Mucosa of descending colon (tissue), 3 donors: ENCODE measurements at regions not wholly inside any gene's neighbourhood (a gene's known extent, or its start where the extent isn't known, plus 50 kb on each side); places are given as distances from the start of the nearest gene placed in this dataset.

Experiments
- ATAC-seq: fragments of 200-7000 bp; cut with Tn5 transposase; one replicate; pipeline ENCODE4 v1.9.1; 2020; ENCODE audit warnings: mild to moderate bottlenecking, moderate library complexity
- DNase-seq, 3 donors: peaks; one replicate each; pipeline ENCODE4 v3.0.0-alpha.2; 2020
- H3K36me3 ChIP-seq: fragments of 200-600 bp; one replicate; pipeline ENCODE4 v1.8.0; 2021; ENCODE audit warnings: low read depth, mild to moderate bottlenecking
- H3K4me1 ChIP-seq: fragments of 200-600 bp; one replicate; pipeline ENCODE4 v1.8.0; 2021; ENCODE audit warnings: low read depth, mild to moderate bottlenecking
- H3K4me3 ChIP-seq: fragments of 200-600 bp; one replicate; pipeline ENCODE4 v1.8.0; 2021; ENCODE audit warnings: mild to moderate bottlenecking
- H3K9me3 ChIP-seq: fragments of 200-600 bp; one replicate; pipeline ENCODE4 v1.8.0; 2021; ENCODE audit warnings: mild to moderate bottlenecking
- intact Hi-C, 2 donors: fragments of 100-400 bp; cut with DNase I in 1 of 2; cut with micrococcal nuclease in 1 of 2; formaldehyde crosslinking; loops; one replicate each; pipeline versions ENCODE4 v1.11.0 to v1.11.1; 2022; cut with DNase I, micrococcal nuclease
- TF ChIP-seq, protein P1 (sequence below): fragments of 200-600 bp; IDR thresholded peaks from one replicate; pipeline ENCODE4 v1.8.0; 2022; ENCODE audit warnings: antibody characterized with exemption, mild to moderate bottlenecking
- donor health status: DM: no; HTN: no; CAD: no; lungs with moderate emphysema.
- donor health status: DM: no; HTN: no; CAD: no.
- donor health status: DM: no; HTN: yes; CAD: no.

DNA sequence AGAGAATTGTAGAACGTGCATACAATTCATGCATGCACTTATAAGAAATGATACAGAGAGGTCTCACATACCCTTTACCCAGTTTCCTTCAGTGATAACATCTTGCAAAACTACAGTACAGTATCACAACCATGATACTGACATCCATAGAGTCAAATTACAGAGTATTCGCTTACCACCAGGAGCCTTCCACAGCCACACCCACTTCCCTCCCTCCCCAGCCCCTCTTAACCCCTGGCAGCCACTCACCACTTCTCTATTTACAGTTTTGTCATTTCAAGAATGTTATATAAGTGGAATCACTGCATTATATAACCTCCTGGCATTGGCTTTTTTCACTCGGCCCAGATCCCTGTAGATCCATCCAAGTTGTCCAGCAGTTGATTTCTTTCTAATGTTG lies 143.8 kb downstream of the ZNF248 start:
- intact Hi-C loops = no loop called here
- ATAC-seq (no peak), DNase-seq (no peak)
- no peaks in the 10 kb centered on the region for H3K4me1 ChIP-seq
- H3K4me3 ChIP-seq = no peak overlapping the region
- no peaks in the 10 kb centered on the region for H3K36me3 ChIP-seq
- peaks cover 24% of the 10 kb centered on the region for H3K9me3 ChIP-seq
- TF ChIP-seq, protein P1, sequence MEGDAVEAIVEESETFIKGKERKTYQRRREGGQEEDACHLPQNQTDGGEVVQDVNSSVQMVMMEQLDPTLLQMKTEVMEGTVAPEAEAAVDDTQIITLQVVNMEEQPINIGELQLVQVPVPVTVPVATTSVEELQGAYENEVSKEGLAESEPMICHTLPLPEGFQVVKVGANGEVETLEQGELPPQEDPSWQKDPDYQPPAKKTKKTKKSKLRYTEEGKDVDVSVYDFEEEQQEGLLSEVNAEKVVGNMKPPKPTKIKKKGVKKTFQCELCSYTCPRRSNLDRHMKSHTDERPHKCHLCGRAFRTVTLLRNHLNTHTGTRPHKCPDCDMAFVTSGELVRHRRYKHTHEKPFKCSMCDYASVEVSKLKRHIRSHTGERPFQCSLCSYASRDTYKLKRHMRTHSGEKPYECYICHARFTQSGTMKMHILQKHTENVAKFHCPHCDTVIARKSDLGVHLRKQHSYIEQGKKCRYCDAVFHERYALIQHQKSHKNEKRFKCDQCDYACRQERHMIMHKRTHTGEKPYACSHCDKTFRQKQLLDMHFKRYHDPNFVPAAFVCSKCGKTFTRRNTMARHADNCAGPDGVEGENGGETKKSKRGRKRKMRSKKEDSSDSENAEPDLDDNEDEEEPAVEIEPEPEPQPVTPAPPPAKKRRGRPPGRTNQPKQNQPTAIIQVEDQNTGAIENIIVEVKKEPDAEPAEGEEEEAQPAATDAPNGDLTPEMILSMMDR = no peak

DNA sequence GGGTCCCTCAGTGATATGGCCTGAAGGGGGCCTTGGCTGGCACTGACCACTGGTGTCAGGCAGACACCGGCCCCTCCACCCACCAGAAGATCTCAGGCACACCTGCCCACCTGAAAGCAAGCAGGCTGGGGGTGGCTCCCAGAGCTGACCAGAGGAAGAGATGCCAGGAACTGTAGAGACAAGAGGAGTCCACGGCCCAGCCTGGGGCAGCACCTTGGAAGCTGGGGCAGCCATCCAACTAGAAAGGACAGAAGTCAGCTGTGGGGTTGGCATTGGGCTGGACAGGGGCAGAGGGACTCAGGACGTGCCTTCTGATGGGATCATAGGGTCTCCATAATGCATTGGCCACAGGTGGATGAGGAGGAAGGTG lies 144.3 kb downstream of the ZNF248 start:
- no peak overlapping the region for H3K4me3 ChIP-seq
- H3K9me3 ChIP-seq = peaks cover 20% of the 10 kb centered on the region
- ATAC-seq (no peak), DNase-seq (no peak)
- TF ChIP-seq, protein P1 = no peak
- H3K4me1 ChIP-seq = no peaks in the 10 kb centered on the region
- H3K36me3 ChIP-seq = no peaks in the 10 kb centered on the region
- intact Hi-C loops = no loop called here

DNA sequence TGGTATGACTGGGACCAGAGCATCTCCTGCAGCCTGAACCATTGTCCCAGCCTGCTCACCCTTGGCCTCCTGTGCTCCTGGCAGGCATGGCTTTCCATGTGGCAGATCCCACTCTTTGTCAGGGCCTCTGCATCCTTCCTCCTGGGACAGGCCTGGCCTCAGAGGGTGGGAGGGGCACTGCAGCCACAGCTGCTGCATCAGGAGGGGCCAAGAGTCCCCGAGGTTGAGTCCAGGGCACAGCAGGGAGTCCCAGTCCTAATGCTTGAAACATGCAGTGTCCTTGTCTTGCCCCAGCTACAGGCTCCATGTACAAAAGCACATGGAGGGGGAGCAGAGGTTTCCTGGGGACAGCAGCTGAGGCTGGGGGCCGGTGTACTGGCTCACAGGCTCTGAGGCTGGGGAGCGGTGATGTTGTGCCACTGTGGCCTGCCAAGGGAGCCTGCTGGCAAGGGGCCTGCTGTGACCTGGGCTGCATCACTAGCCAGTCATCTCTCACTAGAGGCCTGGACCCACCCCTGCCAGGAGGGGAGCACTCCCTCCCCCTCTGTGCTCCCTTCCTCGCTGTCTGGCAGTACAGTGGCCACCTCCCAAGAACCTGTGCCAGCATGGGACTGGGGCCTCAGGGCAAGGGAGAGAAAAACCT lies 144.8 kb downstream of the ZNF248 start:
- intact Hi-C loops = no loop called here
- Histone ChIP-seq H3K9me3 (peaks cover 16% of the 10 kb centered on the region), H3K36me3 (no peaks in the 10 kb centered on the region), H3K4me1 (no peaks in the 10 kb centered on the region), H3K4me3 (no peak overlapping the region)
- DNase-seq (no peak), ATAC-seq (no peak)
- TF ChIP-seq, protein P1 = no peak

DNA sequence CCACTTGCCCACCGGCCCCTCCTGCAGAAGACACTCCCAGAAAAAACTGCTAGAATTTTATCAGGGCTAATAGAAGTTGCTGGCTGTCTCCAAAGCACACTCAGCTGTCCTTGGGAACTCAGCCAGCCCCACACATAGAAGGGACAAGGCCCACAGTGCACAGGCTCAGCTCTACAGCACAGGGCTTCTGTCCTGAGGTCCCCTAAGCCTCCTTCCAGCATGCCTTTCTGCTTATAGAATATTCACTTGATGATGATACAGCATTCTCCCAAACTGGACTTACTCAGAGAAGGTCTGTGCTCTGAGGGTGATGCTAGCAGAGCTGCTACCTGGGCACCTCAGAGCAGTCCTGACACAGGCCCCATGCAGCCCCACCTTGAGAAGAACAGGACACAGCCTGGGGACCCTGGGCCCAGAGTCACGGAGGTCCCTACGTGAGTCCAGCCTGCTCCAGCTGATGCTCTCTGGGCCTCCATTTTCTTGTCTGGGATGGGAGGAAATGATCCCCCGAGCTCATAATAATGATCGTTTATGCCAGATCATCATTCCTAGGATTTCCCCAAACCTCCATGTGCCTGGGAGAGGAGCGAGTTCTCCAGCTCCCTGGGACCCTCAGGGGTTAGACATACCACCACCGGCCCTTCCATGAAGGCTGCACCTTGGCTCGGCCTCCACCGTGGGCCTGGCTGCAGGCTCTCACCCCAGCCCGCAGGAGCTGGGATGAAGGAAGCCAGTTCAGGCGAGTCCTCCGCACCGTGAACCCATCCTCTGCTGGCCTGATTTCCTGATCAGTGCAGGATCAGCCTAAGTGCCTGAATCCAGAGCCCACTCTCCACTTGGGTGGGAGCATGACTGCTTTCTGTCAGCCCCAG lies 145.6 kb downstream of the ZNF248 start:
- intact Hi-C loops = no loop called here
- no peaks in the 10 kb centered on the region for H3K36me3 ChIP-seq
- TF ChIP-seq, protein P1 = no peak
- ATAC-seq = no peak
- H3K4me1 ChIP-seq = no peaks in the 10 kb centered on the region
- no peak overlapping the region for H3K4me3 ChIP-seq
- peaks cover 14% of the 10 kb centered on the region for H3K9me3 ChIP-seq
- no peak for DNase-seq

DNA sequence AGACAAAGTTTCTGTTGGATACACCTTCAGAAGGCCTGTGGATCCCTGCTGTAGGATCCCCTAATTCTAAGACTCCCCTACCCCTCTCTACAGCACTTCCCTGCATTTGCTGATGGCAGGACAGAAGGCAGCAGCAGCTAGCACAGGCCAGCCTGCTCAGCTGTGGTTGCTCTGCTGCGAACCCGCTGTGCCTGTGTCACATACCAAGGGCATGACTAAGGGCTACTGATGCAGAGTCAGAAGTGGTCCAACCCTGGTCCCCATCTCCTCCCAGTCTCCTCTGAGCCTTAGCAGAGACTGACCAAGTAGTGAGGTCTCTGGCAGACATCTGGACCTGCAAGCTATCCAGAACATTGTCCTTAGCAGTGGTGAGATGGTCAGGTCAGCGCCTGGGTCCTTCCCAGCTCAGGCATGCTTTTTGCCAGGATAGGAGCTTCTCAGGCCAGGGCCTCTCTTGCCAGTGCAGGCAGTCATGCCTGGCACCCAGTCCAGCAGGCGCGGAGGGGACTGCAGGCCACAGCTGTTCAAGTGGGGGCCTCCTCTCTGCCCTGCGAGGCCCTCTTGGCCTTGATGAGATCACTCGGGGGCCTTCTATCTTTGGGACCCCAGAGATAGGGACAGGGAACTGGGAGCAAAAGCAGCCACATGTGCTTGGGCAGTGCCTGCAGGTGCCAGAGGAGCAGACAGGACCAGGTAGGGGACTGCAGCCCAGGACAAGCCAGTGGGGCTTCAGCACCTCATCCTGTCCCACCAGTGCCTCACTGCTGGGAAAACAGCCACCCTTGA lies 146.4 kb downstream of the ZNF248 start:
- intact Hi-C loops = no loop called here
- no peak for DNase-seq
- TF ChIP-seq, protein P1 = no peak
- H3K4me1 ChIP-seq = no peaks in the 10 kb centered on the region
- no peaks in the 10 kb centered on the region for H3K36me3 ChIP-seq
- ATAC-seq = no peak
- H3K4me3 ChIP-seq = no peak overlapping the region
- peaks cover 15% of the 10 kb centered on the region for H3K9me3 ChIP-seq
